Kidney epithelial cell (primary cell): ENCODE measurements at regions not wholly inside any gene's neighbourhood (a gene's known extent, or its start where the extent isn't known, plus 50 kb on each side); places are given as distances from the start of the nearest gene placed in this dataset.

Experiments
- DNase-seq: peaks from one replicate; pipeline ENCODE4 v3.0.0-alpha.2; 2010; ENCODE audit warnings: low read depth
- H3K27me3 ChIP-seq: 2 replicates; pipeline ENCODE4 v1.6.0; 2011; ENCODE audit warnings: low read length; ENCODE audit not compliant: control insufficient read depth, insufficient read depth
- H3K36me3 ChIP-seq: 2 replicates; pipeline ENCODE4 v1.5.1; 2011; ENCODE audit warnings: low read length; ENCODE audit not compliant: control insufficient read depth, insufficient read depth
- H3K4me3 ChIP-seq: 2 replicates; pipeline ENCODE4 v1.5.1; 2011; ENCODE audit warnings: low read depth, mild to moderate bottlenecking, control low read depth, low read length
- CTCF ChIP-seq: IDR thresholded peaks from 2 replicates; pipeline ENCODE4 v1.5.1; 2011; ENCODE audit warnings: mild to moderate bottlenecking, moderate library complexity, low read length, control low read depth, inconsistent platforms; ENCODE audit not compliant: insufficient read depth, poor library complexity, severe bottlenecking

- no peak for DNase-seq
- H3K36me3 ChIP-seq, result no peaks in the 10 kb centered on the region
- no peak for TF ChIP-seq CTCF
- H3K27me3 ChIP-seq, result peaks cover 13% of the 10 kb centered on the region
- H3K4me3 ChIP-seq, result no peak overlapping the region
Measured at GRCh38 chr5:133841831-133842750, 126.3 kb downstream of the C5orf15 start.

DNA sequence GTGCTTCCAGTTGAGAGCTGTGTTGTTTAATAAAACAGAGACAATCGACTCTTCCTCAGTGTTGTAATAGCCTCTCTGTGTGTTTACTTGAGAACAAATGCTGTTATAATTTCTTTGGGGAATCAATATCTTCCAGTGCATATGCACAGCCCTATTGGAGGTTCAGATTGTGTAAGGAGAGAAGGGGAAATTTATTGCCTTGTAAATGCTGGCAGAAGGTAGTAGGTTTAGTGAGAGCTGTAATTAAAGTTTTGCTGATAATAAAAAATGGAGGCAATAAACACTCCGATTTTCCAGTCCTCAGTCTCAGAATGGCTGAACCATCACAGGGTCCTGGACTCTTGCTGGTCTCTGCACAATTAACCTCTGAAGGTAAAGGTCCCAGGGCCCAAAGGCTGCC lies 128.3 kb downstream of the C5orf15 start:
- Histone ChIP-seq H3K36me3 (no peaks in the 10 kb centered on the region), H3K4me3 (no peak overlapping the region), H3K27me3 (peaks cover 13% of the 10 kb centered on the region)
- TF ChIP-seq CTCF, result no peak
- no peak for DNase-seq

GRCh38 chr5:133839721-133840120 lies 128.7 kb downstream of the C5orf15 start:
- TF ChIP-seq CTCF, result no peak
- no peak overlapping the region for H3K4me3 ChIP-seq
- no peak for DNase-seq
- H3K36me3 ChIP-seq, result no peaks in the 10 kb centered on the region
- H3K27me3 ChIP-seq, result peaks cover 13% of the 10 kb centered on the region

GRCh38 chr5:133839090-133839489 lies 129.3 kb downstream of the C5orf15 start:
- DNase-seq, result no peak
- TF ChIP-seq CTCF, result no peak
- Histone ChIP-seq H3K36me3 (no peaks in the 10 kb centered on the region), H3K4me3 (no peak overlapping the region), H3K27me3 (peaks cover 13% of the 10 kb centered on the region)

DNA sequence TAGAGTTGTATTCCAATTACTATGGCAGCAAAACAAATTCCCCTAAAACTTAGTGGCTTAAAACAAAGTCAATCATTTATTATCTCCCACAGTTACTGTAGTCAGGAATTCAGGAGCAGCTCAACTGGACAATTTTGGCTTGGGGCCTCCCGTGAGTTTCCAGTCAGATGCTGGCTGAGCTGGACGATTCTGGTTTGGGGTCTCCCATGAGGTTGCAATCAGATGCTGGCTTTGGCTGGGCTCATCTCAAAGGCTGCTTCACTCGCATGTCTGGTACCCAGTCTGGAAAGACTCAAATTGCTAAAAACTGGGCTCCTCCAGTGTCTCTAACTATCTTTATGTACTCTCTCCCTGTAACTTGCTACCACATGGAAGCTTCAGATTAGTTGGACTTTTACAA lies 130.1 kb downstream of the C5orf15 start:
- TF ChIP-seq CTCF, result no peak
- no peak overlapping the region for H3K4me3 ChIP-seq
- no peak for DNase-seq
- H3K27me3 ChIP-seq, result peaks cover 13% of the 10 kb centered on the region
- no peaks in the 10 kb centered on the region for H3K36me3 ChIP-seq
